WTC11 (cell line): ENCODE measurements at regions not wholly inside any gene's neighbourhood (a gene's known extent, or its start where the extent isn't known, plus 50 kb on each side); places are given as distances from the start of the nearest gene placed in this dataset.

ENCODE experiments used
- ATAC-seq: fragments of 200-7000 bp; cut with Tn5 transposase; 2 replicates; pipeline ENCODE4 v1.10.0; 2021; ENCODE audit warnings: mild to moderate bottlenecking, moderate library complexity
- CTCF ChIA-PET: fragments of 300-600 bp; sonication (Branson Sonifier 250); formaldehyde crosslinking; loops from one replicate; lab custom pipeline; 2021; ENCODE audit warnings: antibody characterized with exemption; lab: Charles Lee
- POLR2A ChIA-PET: fragments of 350-600 bp; sonication (Branson Sonifier 250); formaldehyde crosslinking; loops from one replicate; lab custom pipeline; 2021; ENCODE audit warnings: antibody characterized with exemption; lab: Charles Lee
- DNase-seq: peaks from one replicate; pipeline ENCODE4 v3.0.0; 2021; ENCODE audit warnings: low spot score
- H3K27ac Mint-ChIP-seq: 2 replicates; pipeline ENCODE4 v1.8.0; 2021; ENCODE audit warnings: mixed read lengths
- H3K27me3 Mint-ChIP-seq: 2 replicates; pipeline ENCODE4 v1.8.0; 2021; ENCODE audit warnings: low read depth, mild to moderate bottlenecking, moderate library complexity, mixed read lengths
- H3K36me3 Mint-ChIP-seq: 2 replicates; pipeline ENCODE4 v1.8.0; 2021; ENCODE audit warnings: mixed read lengths
- H3K4me1 Mint-ChIP-seq: 2 replicates; pipeline ENCODE4 v1.8.0; 2022; ENCODE audit warnings: mixed read lengths
- H3K4me3 Mint-ChIP-seq: 2 replicates; pipeline ENCODE4 v1.8.0; 2021; ENCODE audit warnings: mild to moderate bottlenecking, moderate library complexity, mixed read lengths
- H3K9me3 Mint-ChIP-seq: 2 replicates; pipeline ENCODE4 v1.8.0; 2021; ENCODE audit warnings: mixed read lengths
- EMX1 ChIP-seq: fragments of 250-450 bp; sonication (Bioruptor Pico); IDR thresholded peaks from 2 replicates; pipeline ENCODE4 v1.8.0; 2021; ENCODE audit warnings: mild to moderate bottlenecking
- ETV6 ChIP-seq: sonication (generic); formaldehyde crosslinking; IDR thresholded peaks from 2 replicates; pipeline ENCODE4 v1.8.1; 2022; ENCODE audit warnings: mild to moderate bottlenecking, missing genetic modification reagents
- NFATC4 ChIP-seq: fragments of 250-450 bp; sonication (Bioruptor Pico); IDR thresholded peaks from 2 replicates; pipeline ENCODE4 v1.9.0; 2021; ENCODE audit warnings: mild to moderate bottlenecking
- SP1 ChIP-seq: sonication (generic); formaldehyde crosslinking; conservative IDR thresholded peaks from 2 replicates; pipeline ENCODE4 v1.8.1; 2022; ENCODE audit warnings: missing genetic modification reagents
- TEAD1 ChIP-seq: sonication (generic); formaldehyde crosslinking; IDR thresholded peaks from 2 replicates; pipeline ENCODE4 v1.8.0; 2022; ENCODE audit warnings: mild to moderate bottlenecking, missing genetic modification reagents
- TEAD4 ChIP-seq: sonication (generic); formaldehyde crosslinking; IDR thresholded peaks from 2 replicates; pipeline ENCODE4 v1.8.0; 2022; ENCODE audit warnings: mild to moderate bottlenecking, missing genetic modification reagents
- ZNF232 ChIP-seq: sonication (generic); formaldehyde crosslinking; IDR thresholded peaks from 2 replicates; pipeline ENCODE4 v1.8.0; 2022; ENCODE audit warnings: mild to moderate bottlenecking, missing genetic modification reagents
- TF ChIP-seq, protein P1 (sequence below): sonication (generic); formaldehyde crosslinking; IDR thresholded peaks from 2 replicates; pipeline ENCODE4 v1.8.1; 2023; ENCODE audit warnings: mild to moderate bottlenecking, missing genetic modification reagents
- TF ChIP-seq, protein P2 (sequence below): fragments of 200-600 bp; IDR thresholded peaks from 2 replicates; pipeline ENCODE4 v1.8.0; 2022; ENCODE audit warnings: antibody characterized with exemption
- TF ChIP-seq, protein P3 (sequence below): sonication (generic); formaldehyde crosslinking; IDR thresholded peaks from 2 replicates; pipeline ENCODE4 v1.8.1; 2023; ENCODE audit warnings: mild to moderate bottlenecking, missing genetic modification reagents, borderline replicate concordance
- TF ChIP-seq, protein P4 (sequence below): sonication (generic); formaldehyde crosslinking; conservative IDR thresholded peaks from 2 replicates; pipeline ENCODE4 v1.8.1; 2022; ENCODE audit warnings: mild to moderate bottlenecking, missing genetic modification reagents
- TF ChIP-seq, protein P5 (sequence below): sonication (generic); formaldehyde crosslinking; IDR thresholded peaks from 2 replicates; pipeline ENCODE4 v1.8.0; 2022; ENCODE audit warnings: mild to moderate bottlenecking, missing genetic modification reagents
- TF ChIP-seq, protein P6 (sequence below): sonication (generic); formaldehyde crosslinking; IDR thresholded peaks from 2 replicates; pipeline ENCODE4 v1.8.1; 2022; ENCODE audit warnings: low read depth, missing genetic modification reagents, borderline replicate concordance
- TF ChIP-seq, protein P7 (sequence below): sonication (generic); formaldehyde crosslinking; IDR thresholded peaks from 2 replicates; pipeline ENCODE4 v1.8.0; 2022; ENCODE audit warnings: mild to moderate bottlenecking, missing genetic modification reagents
- TF ChIP-seq, protein P8 (sequence below): sonication (generic); formaldehyde crosslinking; IDR thresholded peaks from 2 replicates; pipeline ENCODE4 v1.8.0; 2023; ENCODE audit warnings: missing genetic modification reagents, mild to moderate bottlenecking, borderline replicate concordance
- TF ChIP-seq, protein P9 (sequence below): fragments of 250-450 bp; sonication (Bioruptor Pico); IDR thresholded peaks from 2 replicates; pipeline ENCODE4 v2.1.2; 2022; ENCODE audit warnings: mild to moderate bottlenecking, moderate library complexity

DNA sequence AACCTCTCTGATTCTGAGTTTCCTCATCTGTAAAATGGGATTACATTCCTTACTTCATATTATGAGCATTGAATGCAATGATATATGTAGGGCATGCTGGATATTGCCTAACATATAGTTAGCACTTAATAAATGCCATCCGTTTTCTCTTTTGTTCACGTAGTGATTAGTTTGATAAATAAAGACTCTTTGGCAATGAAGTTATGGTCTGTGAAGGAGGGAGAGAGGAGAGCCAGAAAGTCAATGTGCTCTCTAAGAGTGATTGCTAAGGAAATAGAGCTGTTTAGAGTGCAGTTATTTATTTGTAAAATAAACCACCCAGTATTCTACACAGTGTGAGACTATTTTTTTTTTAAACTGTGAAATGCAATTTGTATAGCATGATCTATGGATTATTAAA lies 207.9 kb upstream of the E2F8 start:
- ATAC-seq (no peak), DNase-seq (no peak)
- Mint-ChIP-seq H3K4me3 (no peak overlapping the region), H3K36me3 (no peaks in the 10 kb centered on the region), H3K27me3 (peaks cover 3% of the 10 kb centered on the region), H3K4me1 (peaks cover 3% of the 10 kb centered on the region), H3K9me3 (peaks cover 4% of the 10 kb centered on the region; the same call in 1 of the 2 replicates), H3K27ac (no peak overlapping the region)
- ChIA-PET POLR2A (interaction anchor here (0.6 to 0.8 kb wide), 2 partner anchors 12 to 168 kb away, joined by 4 to 6 read pairs; no protein-coding TSS in a partner anchor), CTCF (no interaction called here)
- TF ChIP-seq, protein P1, sequence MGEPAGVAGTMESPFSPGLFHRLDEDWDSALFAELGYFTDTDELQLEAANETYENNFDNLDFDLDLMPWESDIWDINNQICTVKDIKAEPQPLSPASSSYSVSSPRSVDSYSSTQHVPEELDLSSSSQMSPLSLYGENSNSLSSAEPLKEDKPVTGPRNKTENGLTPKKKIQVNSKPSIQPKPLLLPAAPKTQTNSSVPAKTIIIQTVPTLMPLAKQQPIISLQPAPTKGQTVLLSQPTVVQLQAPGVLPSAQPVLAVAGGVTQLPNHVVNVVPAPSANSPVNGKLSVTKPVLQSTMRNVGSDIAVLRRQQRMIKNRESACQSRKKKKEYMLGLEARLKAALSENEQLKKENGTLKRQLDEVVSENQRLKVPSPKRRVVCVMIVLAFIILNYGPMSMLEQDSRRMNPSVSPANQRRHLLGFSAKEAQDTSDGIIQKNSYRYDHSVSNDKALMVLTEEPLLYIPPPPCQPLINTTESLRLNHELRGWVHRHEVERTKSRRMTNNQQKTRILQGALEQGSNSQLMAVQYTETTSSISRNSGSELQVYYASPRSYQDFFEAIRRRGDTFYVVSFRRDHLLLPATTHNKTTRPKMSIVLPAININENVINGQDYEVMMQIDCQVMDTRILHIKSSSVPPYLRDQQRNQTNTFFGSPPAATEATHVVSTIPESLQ (CRISPR knock-in tag) = no peak
- TF ChIP-seq ZNF232 (CRISPR knock-in tag) (no peak), ETV6 (CRISPR knock-in tag) (no peak), SP1 (CRISPR knock-in tag) (no peak)
- TF ChIP-seq, protein P2, sequence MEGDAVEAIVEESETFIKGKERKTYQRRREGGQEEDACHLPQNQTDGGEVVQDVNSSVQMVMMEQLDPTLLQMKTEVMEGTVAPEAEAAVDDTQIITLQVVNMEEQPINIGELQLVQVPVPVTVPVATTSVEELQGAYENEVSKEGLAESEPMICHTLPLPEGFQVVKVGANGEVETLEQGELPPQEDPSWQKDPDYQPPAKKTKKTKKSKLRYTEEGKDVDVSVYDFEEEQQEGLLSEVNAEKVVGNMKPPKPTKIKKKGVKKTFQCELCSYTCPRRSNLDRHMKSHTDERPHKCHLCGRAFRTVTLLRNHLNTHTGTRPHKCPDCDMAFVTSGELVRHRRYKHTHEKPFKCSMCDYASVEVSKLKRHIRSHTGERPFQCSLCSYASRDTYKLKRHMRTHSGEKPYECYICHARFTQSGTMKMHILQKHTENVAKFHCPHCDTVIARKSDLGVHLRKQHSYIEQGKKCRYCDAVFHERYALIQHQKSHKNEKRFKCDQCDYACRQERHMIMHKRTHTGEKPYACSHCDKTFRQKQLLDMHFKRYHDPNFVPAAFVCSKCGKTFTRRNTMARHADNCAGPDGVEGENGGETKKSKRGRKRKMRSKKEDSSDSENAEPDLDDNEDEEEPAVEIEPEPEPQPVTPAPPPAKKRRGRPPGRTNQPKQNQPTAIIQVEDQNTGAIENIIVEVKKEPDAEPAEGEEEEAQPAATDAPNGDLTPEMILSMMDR = no peak

DNA sequence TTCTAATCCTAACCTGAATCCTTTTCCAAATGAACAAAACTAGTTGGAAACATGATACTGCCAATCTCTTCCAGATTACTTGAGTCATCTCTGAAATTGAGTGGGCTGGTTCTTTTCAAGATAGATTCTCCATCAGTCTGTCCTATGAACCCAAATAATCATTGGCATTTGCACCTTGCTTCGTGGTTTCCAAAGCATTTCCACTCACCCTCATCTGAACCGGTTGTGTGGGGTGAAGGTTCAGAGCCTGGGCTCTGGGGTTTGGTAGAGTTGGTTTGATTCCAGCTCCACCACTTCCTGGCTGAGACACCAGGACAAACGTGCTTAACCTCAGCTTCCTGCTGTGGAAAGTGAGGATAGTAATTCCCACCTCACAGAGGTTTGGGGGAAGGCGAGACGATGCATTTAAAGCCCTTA lies 206.4 kb upstream of the E2F8 start:
- Mint-ChIP-seq H3K4me1 (no peaks in the 10 kb centered on the region), H3K36me3 (no peaks in the 10 kb centered on the region), H3K27ac (no peak overlapping the region), H3K9me3 (peaks cover 4% of the 10 kb centered on the region; the same call in 1 of the 2 replicates), H3K27me3 (peaks cover 3% of the 10 kb centered on the region), H3K4me3 (no peak overlapping the region)
- no peak for TF ChIP-seq EMX1
- TF ChIP-seq, protein P3, sequence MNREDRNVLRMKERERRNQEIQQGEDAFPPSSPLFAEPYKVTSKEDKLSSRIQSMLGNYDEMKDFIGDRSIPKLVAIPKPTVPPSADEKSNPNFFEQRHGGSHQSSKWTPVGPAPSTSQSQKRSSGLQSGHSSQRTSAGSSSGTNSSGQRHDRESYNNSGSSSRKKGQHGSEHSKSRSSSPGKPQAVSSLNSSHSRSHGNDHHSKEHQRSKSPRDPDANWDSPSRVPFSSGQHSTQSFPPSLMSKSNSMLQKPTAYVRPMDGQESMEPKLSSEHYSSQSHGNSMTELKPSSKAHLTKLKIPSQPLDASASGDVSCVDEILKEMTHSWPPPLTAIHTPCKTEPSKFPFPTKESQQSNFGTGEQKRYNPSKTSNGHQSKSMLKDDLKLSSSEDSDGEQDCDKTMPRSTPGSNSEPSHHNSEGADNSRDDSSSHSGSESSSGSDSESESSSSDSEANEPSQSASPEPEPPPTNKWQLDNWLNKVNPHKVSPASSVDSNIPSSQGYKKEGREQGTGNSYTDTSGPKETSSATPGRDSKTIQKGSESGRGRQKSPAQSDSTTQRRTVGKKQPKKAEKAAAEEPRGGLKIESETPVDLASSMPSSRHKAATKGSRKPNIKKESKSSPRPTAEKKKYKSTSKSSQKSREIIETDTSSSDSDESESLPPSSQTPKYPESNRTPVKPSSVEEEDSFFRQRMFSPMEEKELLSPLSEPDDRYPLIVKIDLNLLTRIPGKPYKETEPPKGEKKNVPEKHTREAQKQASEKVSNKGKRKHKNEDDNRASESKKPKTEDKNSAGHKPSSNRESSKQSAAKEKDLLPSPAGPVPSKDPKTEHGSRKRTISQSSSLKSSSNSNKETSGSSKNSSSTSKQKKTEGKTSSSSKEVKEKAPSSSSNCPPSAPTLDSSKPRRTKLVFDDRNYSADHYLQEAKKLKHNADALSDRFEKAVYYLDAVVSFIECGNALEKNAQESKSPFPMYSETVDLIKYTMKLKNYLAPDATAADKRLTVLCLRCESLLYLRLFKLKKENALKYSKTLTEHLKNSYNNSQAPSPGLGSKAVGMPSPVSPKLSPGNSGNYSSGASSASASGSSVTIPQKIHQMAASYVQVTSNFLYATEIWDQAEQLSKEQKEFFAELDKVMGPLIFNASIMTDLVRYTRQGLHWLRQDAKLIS (CRISPR knock-in tag) = no peak
- no peak for TF ChIP-seq NFATC4 (CRISPR knock-in tag)
- TF ChIP-seq, protein P4, sequence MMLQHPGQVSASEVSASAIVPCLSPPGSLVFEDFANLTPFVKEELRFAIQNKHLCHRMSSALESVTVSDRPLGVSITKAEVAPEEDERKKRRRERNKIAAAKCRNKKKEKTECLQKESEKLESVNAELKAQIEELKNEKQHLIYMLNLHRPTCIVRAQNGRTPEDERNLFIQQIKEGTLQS (CRISPR knock-in tag) = no peak
- TF ChIP-seq, protein P5, sequence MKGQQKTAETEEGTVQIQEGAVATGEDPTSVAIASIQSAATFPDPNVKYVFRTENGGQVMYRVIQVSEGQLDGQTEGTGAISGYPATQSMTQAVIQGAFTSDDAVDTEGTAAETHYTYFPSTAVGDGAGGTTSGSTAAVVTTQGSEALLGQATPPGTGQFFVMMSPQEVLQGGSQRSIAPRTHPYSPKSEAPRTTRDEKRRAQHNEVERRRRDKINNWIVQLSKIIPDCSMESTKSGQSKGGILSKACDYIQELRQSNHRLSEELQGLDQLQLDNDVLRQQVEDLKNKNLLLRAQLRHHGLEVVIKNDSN (CRISPR knock-in tag) = no peak
- TF ChIP-seq, protein P6, sequence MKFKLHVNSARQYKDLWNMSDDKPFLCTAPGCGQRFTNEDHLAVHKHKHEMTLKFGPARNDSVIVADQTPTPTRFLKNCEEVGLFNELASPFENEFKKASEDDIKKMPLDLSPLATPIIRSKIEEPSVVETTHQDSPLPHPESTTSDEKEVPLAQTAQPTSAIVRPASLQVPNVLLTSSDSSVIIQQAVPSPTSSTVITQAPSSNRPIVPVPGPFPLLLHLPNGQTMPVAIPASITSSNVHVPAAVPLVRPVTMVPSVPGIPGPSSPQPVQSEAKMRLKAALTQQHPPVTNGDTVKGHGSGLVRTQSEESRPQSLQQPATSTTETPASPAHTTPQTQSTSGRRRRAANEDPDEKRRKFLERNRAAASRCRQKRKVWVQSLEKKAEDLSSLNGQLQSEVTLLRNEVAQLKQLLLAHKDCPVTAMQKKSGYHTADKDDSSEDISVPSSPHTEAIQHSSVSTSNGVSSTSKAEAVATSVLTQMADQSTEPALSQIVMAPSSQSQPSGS = no peak
- TF ChIP-seq, protein P7, sequence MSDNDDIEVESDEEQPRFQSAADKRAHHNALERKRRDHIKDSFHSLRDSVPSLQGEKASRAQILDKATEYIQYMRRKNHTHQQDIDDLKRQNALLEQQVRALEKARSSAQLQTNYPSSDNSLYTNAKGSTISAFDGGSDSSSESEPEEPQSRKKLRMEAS (CRISPR knock-in tag) = no peak
- TF ChIP-seq, protein P8, sequence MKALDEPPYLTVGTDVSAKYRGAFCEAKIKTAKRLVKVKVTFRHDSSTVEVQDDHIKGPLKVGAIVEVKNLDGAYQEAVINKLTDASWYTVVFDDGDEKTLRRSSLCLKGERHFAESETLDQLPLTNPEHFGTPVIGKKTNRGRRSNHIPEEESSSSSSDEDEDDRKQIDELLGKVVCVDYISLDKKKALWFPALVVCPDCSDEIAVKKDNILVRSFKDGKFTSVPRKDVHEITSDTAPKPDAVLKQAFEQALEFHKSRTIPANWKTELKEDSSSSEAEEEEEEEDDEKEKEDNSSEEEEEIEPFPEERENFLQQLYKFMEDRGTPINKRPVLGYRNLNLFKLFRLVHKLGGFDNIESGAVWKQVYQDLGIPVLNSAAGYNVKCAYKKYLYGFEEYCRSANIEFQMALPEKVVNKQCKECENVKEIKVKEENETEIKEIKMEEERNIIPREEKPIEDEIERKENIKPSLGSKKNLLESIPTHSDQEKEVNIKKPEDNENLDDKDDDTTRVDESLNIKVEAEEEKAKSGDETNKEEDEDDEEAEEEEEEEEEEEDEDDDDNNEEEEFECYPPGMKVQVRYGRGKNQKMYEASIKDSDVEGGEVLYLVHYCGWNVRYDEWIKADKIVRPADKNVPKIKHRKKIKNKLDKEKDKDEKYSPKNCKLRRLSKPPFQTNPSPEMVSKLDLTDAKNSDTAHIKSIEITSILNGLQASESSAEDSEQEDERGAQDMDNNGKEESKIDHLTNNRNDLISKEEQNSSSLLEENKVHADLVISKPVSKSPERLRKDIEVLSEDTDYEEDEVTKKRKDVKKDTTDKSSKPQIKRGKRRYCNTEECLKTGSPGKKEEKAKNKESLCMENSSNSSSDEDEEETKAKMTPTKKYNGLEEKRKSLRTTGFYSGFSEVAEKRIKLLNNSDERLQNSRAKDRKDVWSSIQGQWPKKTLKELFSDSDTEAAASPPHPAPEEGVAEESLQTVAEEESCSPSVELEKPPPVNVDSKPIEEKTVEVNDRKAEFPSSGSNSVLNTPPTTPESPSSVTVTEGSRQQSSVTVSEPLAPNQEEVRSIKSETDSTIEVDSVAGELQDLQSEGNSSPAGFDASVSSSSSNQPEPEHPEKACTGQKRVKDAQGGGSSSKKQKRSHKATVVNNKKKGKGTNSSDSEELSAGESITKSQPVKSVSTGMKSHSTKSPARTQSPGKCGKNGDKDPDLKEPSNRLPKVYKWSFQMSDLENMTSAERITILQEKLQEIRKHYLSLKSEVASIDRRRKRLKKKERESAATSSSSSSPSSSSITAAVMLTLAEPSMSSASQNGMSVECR (CRISPR knock-in tag) = no peak
- TF ChIP-seq, protein P9, sequence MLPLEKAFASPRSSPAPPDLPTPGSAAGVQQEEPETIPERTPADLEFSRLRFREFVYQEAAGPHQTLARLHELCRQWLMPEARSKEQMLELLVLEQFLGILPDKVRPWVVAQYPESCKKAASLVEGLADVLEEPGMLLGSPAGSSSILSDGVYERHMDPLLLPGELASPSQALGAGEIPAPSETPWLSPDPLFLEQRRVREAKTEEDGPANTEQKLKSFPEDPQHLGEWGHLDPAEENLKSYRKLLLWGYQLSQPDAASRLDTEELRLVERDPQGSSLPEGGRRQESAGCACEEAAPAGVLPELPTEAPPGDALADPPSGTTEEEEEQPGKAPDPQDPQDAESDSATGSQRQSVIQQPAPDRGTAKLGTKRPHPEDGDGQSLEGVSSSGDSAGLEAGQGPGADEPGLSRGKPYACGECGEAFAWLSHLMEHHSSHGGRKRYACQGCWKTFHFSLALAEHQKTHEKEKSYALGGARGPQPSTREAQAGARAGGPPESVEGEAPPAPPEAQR (CRISPR knock-in tag) = no peak
- TF ChIP-seq TEAD4 = no peak
- no peak for TF ChIP-seq TEAD1
- no peak for DNase-seq
- ATAC-seq = no peak
- ChIA-PET CTCF (interaction anchor here (1.6 kb wide), 1 partner anchor 9 kb away, joined by 3 read pairs; no protein-coding TSS in a partner anchor), POLR2A (interaction anchor here (0.9 kb wide), 1 partner anchor 145 kb away, joined by 3 read pairs; no protein-coding TSS in a partner anchor)
